Ishikawa (cell line): ENCODE measurements at regions not wholly inside any gene's neighbourhood (a gene's known extent, or its start where the extent isn't known, plus 50 kb on each side); places are given as distances from the start of the nearest gene placed in this dataset.

Experiments used
- FOXM1 ChIP-seq: IDR thresholded peaks from 2 replicates; pipeline ENCODE4 v1.6.1; 2012; ENCODE audit warnings: low read depth, borderline replicate concordance
- YY1 ChIP-seq: IDR thresholded peaks from 2 replicates; pipeline ENCODE4 v1.6.1; 2012; ENCODE audit warnings: low read depth

DNA sequence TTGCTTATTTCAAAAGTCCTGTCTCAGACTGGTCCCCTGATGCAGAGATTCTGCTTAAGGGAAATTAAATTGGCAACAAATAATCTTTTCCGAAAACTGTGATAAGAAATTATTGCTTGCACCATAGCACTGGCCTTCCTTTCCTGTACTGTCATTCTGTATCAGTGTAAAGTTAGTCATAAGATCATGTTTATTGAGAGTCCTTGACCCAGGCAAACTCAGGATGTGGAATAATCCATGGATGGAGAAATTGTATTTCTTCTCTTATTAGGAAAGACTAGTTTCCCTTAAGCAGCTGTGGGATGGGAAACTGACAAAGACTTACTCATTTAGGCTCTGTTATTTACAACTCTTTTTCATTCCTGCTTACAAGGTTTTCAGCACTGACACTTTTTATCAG lies 83.0 kb upstream of the RANBP6 start:
- no peak for TF ChIP-seq FOXM1
- TF ChIP-seq YY1 = no peak
